Osteocyte (in vitro differentiated cells): ENCODE measurements at regions not wholly inside any gene's neighbourhood (a gene's known extent, or its start where the extent isn't known, plus 50 kb on each side); places are given as distances from the start of the nearest gene placed in this dataset.

Experiments
- DNase-seq: peaks from one replicate; pipeline ENCODE4 v3.0.0; 2021; ENCODE audit warnings: mixed read lengths; ENCODE audit not compliant: unreplicated experiment; ENCODE audit errors: extremely low spot score
- H3K27ac Mint-ChIP-seq: one replicate; pipeline ENCODE4 v1.8.0; 2021; ENCODE audit warnings: mild to moderate bottlenecking, mixed read lengths; ENCODE audit not compliant: unreplicated experiment
- H3K27me3 Mint-ChIP-seq: one replicate; pipeline ENCODE4 v1.8.0; 2021; ENCODE audit warnings: mixed read lengths; ENCODE audit not compliant: unreplicated experiment
- H3K36me3 Mint-ChIP-seq: one replicate; pipeline ENCODE4 v1.8.0; 2021; ENCODE audit warnings: mixed read lengths; ENCODE audit not compliant: unreplicated experiment
- H3K4me1 Mint-ChIP-seq: one replicate; pipeline ENCODE4 v1.8.0; 2021; ENCODE audit warnings: mixed read lengths; ENCODE audit not compliant: unreplicated experiment
- H3K4me3 Mint-ChIP-seq: one replicate; pipeline ENCODE4 v1.8.0; 2021; ENCODE audit warnings: mild to moderate bottlenecking, moderate library complexity, mixed read lengths; ENCODE audit not compliant: unreplicated experiment
- H3K9me3 Mint-ChIP-seq: one replicate; pipeline ENCODE4 v1.8.0; 2021; ENCODE audit warnings: mixed read lengths; ENCODE audit not compliant: unreplicated experiment
- CTCF ChIP-seq: fragments of 200-600 bp; sonication (generic); IDR thresholded peaks from 2 replicates; pipeline ENCODE4 v1.5.0; 2021; ENCODE audit warnings: antibody characterized with exemption, mild to moderate bottlenecking, moderate library complexity

- no peak overlapping the region for H3K4me3 Mint-ChIP-seq
- no peak for TF ChIP-seq CTCF
Observed at GRCh38 chr1:221286399-221286798, 407.2 kb downstream of the HLX start.

GRCh38 chr1:221289103-221289502 lies 409.9 kb downstream of the HLX start:
- H3K27ac Mint-ChIP-seq = no peak overlapping the region
- H3K9me3 Mint-ChIP-seq = no peaks in the 10 kb centered on the region
- no peaks in the 10 kb centered on the region for H3K4me1 Mint-ChIP-seq
- DNase-seq = no peak
- H3K4me3 Mint-ChIP-seq = no peak overlapping the region
- H3K27me3 Mint-ChIP-seq = peaks cover 4% of the 10 kb centered on the region
- H3K36me3 Mint-ChIP-seq = no peaks in the 10 kb centered on the region
- TF ChIP-seq CTCF = no peak

More at GRCh38 chr1:221286399-221286798, 407.2 kb downstream of the HLX start:
- Mint-ChIP-seq H3K27ac (no peak overlapping the region), H3K9me3 (peaks cover 18% of the 10 kb centered on the region), H3K27me3 (no peaks in the 10 kb centered on the region), H3K4me1 (no peaks in the 10 kb centered on the region), H3K36me3 (no peaks in the 10 kb centered on the region)
- no peak for DNase-seq

- peaks cover 6% of the 10 kb centered on the region for H3K27me3 Mint-ChIP-seq
- DNase-seq = no peak
- H3K27ac Mint-ChIP-seq = no peak overlapping the region
- no peak overlapping the region for H3K4me3 Mint-ChIP-seq
- H3K9me3 Mint-ChIP-seq = no peaks in the 10 kb centered on the region
- H3K36me3 Mint-ChIP-seq = no peaks in the 10 kb centered on the region
- TF ChIP-seq CTCF = no peak
- H3K4me1 Mint-ChIP-seq = no peaks in the 10 kb centered on the region
Observed at GRCh38 chr1:221290669-221291068, 411.4 kb downstream of the HLX start.

GRCh38 chr1:221291113-221291512 lies 411.9 kb downstream of the HLX start:
- TF ChIP-seq CTCF = no peak
- Mint-ChIP-seq H3K4me1 (no peaks in the 10 kb centered on the region), H3K36me3 (no peaks in the 10 kb centered on the region), H3K27me3 (peaks cover 10% of the 10 kb centered on the region), H3K27ac (no peak overlapping the region), H3K9me3 (no peaks in the 10 kb centered on the region), H3K4me3 (no peak overlapping the region)
- no peak for DNase-seq

DNA sequence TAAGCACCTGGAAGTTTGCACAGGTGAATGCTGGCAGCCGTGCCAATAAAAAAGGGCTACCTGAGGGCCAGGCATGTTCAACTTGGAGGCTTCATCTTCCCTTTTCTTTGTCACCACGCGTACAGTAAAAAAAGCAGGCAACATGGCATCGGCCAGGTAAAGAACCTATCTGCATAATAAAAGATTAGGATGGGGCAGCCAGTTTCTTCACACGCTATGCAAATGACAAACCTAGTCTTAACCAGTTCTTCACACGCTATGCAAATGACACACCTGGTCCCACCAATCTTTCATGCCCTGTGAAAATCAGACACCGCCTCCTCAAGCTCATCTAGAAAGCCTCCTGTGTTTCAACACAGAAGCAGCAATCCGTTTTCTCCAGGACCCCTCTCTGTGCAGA lies 413.4 kb downstream of the HLX start:
- Mint-ChIP-seq H3K27me3 (peaks cover 10% of the 10 kb centered on the region), H3K27ac (no peak overlapping the region), H3K9me3 (no peaks in the 10 kb centered on the region), H3K36me3 (no peaks in the 10 kb centered on the region), H3K4me3 (no peak overlapping the region), H3K4me1 (no peaks in the 10 kb centered on the region)
- no peak for DNase-seq
- TF ChIP-seq CTCF = no peak
